SK-N-SH treated with all-trans-retinoic acid at 6 μM for 48 hours (cell line): ENCODE measurements at regions not wholly inside any gene's neighbourhood (a gene's known extent, or its start where the extent isn't known, plus 50 kb on each side); places are given as distances from the start of the nearest gene placed in this dataset.

Experiments
- ATAC-seq: fragments of 200-7000 bp; cut with Tn5 transposase; 3 replicates; pipeline ENCODE4 v1.9.1; 2020; ENCODE audit warnings: mild to moderate bottlenecking, moderate library complexity
- ARNTL ChIP-seq: fragments of 450-650 bp; formaldehyde crosslinking; IDR thresholded peaks from 2 replicates; pipeline ENCODE4 v1.5.0; 2020; ENCODE audit warnings: low read depth, mild to moderate bottlenecking, moderate library complexity, borderline replicate concordance
- BACH2 ChIP-seq: fragments of 250-450 bp; sonication (Bioruptor Pico); IDR thresholded peaks from 2 replicates; pipeline ENCODE4 v1.9.0; 2021; ENCODE audit warnings: mild to moderate bottlenecking, borderline replicate concordance
- CSDC2 ChIP-seq: fragments of 250-450 bp; sonication (Bioruptor Pico); IDR thresholded peaks from 2 replicates; pipeline ENCODE4 v1.5.0; 2020; ENCODE audit warnings: mild to moderate bottlenecking, moderate library complexity
- CSRNP3 ChIP-seq: fragments of 250-450 bp; sonication (Bioruptor Pico); IDR thresholded peaks from 2 replicates; pipeline ENCODE4 v1.5.1; 2021; ENCODE audit warnings: mild to moderate bottlenecking, moderate library complexity
- ESRRG ChIP-seq: fragments of 250-450 bp; sonication (Bioruptor Pico); IDR thresholded peaks from 2 replicates; pipeline ENCODE4 v1.6.1; 2021; ENCODE audit warnings: mild to moderate bottlenecking
- GLIS3 ChIP-seq: fragments of 250-450 bp; sonication (Bioruptor Pico); IDR thresholded peaks from 2 replicates; pipeline ENCODE4 v1.5.0; 2020; ENCODE audit warnings: mild to moderate bottlenecking, moderate library complexity
- ISL1 ChIP-seq: fragments of 250-450 bp; sonication (Bioruptor Pico); IDR thresholded peaks from 2 replicates; pipeline ENCODE4 v2.1.2; 2022; ENCODE audit warnings: mild to moderate bottlenecking, moderate library complexity
- OSR1 ChIP-seq: fragments of 250-450 bp; sonication (Bioruptor Pico); IDR thresholded peaks from 2 replicates; pipeline ENCODE4 v1.8.0; 2022; ENCODE audit warnings: moderate library complexity, mild to moderate bottlenecking, inconsistent platforms
- PPARA ChIP-seq: fragments of 250-450 bp; sonication (Bioruptor Pico); IDR thresholded peaks from 2 replicates; pipeline ENCODE4 v1.5.0; 2020; ENCODE audit warnings: mild to moderate bottlenecking, borderline replicate concordance
- RARB ChIP-seq: fragments of 250-450 bp; sonication (Bioruptor Pico); IDR thresholded peaks from 2 replicates; pipeline ENCODE4 v1.8.0; 2021; ENCODE audit warnings: mild to moderate bottlenecking, moderate library complexity
- SNAI2 ChIP-seq: fragments of 250-450 bp; sonication (Bioruptor Pico); IDR thresholded peaks from 2 replicates; pipeline ENCODE4 v1.5.0; 2020; ENCODE audit warnings: mild to moderate bottlenecking, moderate library complexity
- TCF4 ChIP-seq: fragments of 250-450 bp; sonication (Bioruptor Pico); IDR thresholded peaks from 2 replicates; pipeline ENCODE4 v1.8.0; 2021; ENCODE audit warnings: mild to moderate bottlenecking, moderate library complexity, borderline replicate concordance
- TOX ChIP-seq: fragments of 250-450 bp; sonication (Bioruptor Pico); IDR thresholded peaks from 2 replicates; pipeline ENCODE4 v1.8.0; 2021; ENCODE audit warnings: mild to moderate bottlenecking, moderate library complexity, borderline replicate concordance
- ZC3H10 ChIP-seq: fragments of 250-450 bp; sonication (Bioruptor Pico); IDR thresholded peaks from 2 replicates; pipeline ENCODE4 v1.5.1; 2021; ENCODE audit warnings: mild to moderate bottlenecking, moderate library complexity
- ZFP3 ChIP-seq: fragments of 250-450 bp; sonication (Bioruptor Pico); IDR thresholded peaks from 2 replicates; pipeline ENCODE4 v1.5.0; 2020; ENCODE audit warnings: mild to moderate bottlenecking, moderate library complexity
- ZFP30 ChIP-seq: fragments of 450-650 bp; formaldehyde crosslinking; IDR thresholded peaks from 2 replicates; pipeline ENCODE4 v1.5.0; 2022; ENCODE audit warnings: mild to moderate bottlenecking, moderate library complexity
- ZNF565 ChIP-seq: fragments of 450-650 bp; formaldehyde crosslinking; conservative IDR thresholded peaks from 2 replicates; pipeline ENCODE4 v1.5.0; 2020; ENCODE audit warnings: low read depth, mild to moderate bottlenecking, moderate library complexity
- ZNF70 ChIP-seq: fragments of 450-650 bp; formaldehyde crosslinking; IDR thresholded peaks from 2 replicates; pipeline ENCODE4 v1.5.0; 2020; ENCODE audit warnings: mild to moderate bottlenecking, moderate library complexity
- ZNF8 ChIP-seq: fragments of 450-650 bp; formaldehyde crosslinking; IDR thresholded peaks from 2 replicates; pipeline ENCODE4 v1.5.0; 2020; ENCODE audit warnings: mild to moderate bottlenecking, moderate library complexity
- TF ChIP-seq, protein P1 (sequence below): fragments of 250-450 bp; sonication (Bioruptor Pico); IDR thresholded peaks from 2 replicates; pipeline ENCODE4 v1.5.1; 2020; ENCODE audit warnings: low read depth, mild to moderate bottlenecking, moderate library complexity
- TF ChIP-seq, protein P2 (sequence below): fragments of 250-450 bp; sonication (Bioruptor Pico); IDR thresholded peaks from 2 replicates; pipeline ENCODE4 v1.8.0; 2020; ENCODE audit warnings: mild to moderate bottlenecking, moderate library complexity, borderline replicate concordance
- TF ChIP-seq, protein P3 (sequence below): fragments of 250-450 bp; sonication (Bioruptor Pico); IDR thresholded peaks from 2 replicates; pipeline ENCODE4 v1.5.0; 2020; ENCODE audit warnings: mild to moderate bottlenecking, moderate library complexity
- TF ChIP-seq, protein P4 (sequence below): fragments of 250-450 bp; sonication (Bioruptor Pico); IDR thresholded peaks from 2 replicates; pipeline ENCODE4 v1.8.0; 2021; ENCODE audit warnings: low read depth, mild to moderate bottlenecking, moderate library complexity, borderline replicate concordance

GRCh38 chr3:78087134-78087533 lies 1047.2 kb downstream of the ROBO2 start:
- TF ChIP-seq CSRNP3 (CRISPR knock-in tag) (no peak), TOX (no peak), SNAI2 (CRISPR knock-in tag) (no peak), ZFP3 (CRISPR knock-in tag) (no peak), GLIS3 (CRISPR knock-in tag) (no peak), ESRRG (CRISPR knock-in tag) (no peak), OSR1 (CRISPR knock-in tag) (no peak), TCF4 (CRISPR knock-in tag) (no peak), ARNTL (CRISPR knock-in tag) (no peak), ZNF70 (CRISPR knock-in tag) (no peak), ZFP30 (CRISPR knock-in tag) (no peak), ISL1 (CRISPR knock-in tag) (no peak), ZC3H10 (no peak), BACH2 (CRISPR knock-in tag) (no peak), ZNF565 (CRISPR knock-in tag) (no peak), RARB (CRISPR knock-in tag) (no peak), CSDC2 (CRISPR knock-in tag) (no peak)
- TF ChIP-seq, protein P1, sequence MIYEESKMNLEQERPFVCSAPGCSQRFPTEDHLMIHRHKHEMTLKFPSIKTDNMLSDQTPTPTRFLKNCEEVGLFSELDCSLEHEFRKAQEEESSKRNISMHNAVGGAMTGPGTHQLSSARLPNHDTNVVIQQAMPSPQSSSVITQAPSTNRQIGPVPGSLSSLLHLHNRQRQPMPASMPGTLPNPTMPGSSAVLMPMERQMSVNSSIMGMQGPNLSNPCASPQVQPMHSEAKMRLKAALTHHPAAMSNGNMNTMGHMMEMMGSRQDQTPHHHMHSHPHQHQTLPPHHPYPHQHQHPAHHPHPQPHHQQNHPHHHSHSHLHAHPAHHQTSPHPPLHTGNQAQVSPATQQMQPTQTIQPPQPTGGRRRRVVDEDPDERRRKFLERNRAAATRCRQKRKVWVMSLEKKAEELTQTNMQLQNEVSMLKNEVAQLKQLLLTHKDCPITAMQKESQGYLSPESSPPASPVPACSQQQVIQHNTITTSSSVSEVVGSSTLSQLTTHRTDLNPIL (CRISPR knock-in tag), result no peak
- TF ChIP-seq, protein P2, sequence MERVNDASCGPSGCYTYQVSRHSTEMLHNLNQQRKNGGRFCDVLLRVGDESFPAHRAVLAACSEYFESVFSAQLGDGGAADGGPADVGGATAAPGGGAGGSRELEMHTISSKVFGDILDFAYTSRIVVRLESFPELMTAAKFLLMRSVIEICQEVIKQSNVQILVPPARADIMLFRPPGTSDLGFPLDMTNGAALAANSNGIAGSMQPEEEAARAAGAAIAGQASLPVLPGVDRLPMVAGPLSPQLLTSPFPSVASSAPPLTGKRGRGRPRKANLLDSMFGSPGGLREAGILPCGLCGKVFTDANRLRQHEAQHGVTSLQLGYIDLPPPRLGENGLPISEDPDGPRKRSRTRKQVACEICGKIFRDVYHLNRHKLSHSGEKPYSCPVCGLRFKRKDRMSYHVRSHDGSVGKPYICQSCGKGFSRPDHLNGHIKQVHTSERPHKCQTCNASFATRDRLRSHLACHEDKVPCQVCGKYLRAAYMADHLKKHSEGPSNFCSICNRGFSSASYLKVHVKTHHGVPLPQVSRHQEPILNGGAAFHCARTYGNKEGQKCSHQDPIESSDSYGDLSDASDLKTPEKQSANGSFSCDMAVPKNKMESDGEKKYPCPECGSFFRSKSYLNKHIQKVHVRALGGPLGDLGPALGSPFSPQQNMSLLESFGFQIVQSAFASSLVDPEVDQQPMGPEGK, result no peak
- TF ChIP-seq, protein P3, sequence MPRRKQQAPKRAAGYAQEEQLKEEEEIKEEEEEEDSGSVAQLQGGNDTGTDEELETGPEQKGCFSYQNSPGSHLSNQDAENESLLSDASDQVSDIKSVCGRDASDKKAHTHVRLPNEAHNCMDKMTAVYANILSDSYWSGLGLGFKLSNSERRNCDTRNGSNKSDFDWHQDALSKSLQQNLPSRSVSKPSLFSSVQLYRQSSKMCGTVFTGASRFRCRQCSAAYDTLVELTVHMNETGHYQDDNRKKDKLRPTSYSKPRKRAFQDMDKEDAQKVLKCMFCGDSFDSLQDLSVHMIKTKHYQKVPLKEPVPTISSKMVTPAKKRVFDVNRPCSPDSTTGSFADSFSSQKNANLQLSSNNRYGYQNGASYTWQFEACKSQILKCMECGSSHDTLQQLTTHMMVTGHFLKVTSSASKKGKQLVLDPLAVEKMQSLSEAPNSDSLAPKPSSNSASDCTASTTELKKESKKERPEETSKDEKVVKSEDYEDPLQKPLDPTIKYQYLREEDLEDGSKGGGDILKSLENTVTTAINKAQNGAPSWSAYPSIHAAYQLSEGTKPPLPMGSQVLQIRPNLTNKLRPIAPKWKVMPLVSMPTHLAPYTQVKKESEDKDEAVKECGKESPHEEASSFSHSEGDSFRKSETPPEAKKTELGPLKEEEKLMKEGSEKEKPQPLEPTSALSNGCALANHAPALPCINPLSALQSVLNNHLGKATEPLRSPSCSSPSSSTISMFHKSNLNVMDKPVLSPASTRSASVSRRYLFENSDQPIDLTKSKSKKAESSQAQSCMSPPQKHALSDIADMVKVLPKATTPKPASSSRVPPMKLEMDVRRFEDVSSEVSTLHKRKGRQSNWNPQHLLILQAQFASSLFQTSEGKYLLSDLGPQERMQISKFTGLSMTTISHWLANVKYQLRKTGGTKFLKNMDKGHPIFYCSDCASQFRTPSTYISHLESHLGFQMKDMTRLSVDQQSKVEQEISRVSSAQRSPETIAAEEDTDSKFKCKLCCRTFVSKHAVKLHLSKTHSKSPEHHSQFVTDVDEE (CRISPR knock-in tag), result no peak
- no peak for ATAC-seq

DNA sequence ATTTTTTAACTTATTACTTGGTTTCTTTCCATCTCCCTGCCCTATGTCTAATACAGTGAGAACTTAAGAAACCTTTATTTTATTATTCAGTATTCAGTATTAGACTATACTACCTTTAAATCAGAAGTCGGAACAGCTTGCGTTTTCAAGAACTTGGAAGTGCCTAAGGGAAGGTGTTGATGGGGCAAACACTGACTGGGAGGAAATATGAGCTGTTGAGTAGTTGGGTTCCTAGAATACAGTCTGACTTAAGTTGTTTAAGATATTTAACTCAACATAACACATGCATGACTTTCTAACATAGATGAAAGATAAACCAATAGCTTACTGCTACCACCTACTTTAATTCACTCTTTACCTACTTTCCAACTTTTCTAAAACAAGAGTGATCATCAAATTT lies 1048.1 kb downstream of the ROBO2 start:
- no peak for ATAC-seq
- TF ChIP-seq CSRNP3 (CRISPR knock-in tag), result no peak
- TF ChIP-seq, protein P4, sequence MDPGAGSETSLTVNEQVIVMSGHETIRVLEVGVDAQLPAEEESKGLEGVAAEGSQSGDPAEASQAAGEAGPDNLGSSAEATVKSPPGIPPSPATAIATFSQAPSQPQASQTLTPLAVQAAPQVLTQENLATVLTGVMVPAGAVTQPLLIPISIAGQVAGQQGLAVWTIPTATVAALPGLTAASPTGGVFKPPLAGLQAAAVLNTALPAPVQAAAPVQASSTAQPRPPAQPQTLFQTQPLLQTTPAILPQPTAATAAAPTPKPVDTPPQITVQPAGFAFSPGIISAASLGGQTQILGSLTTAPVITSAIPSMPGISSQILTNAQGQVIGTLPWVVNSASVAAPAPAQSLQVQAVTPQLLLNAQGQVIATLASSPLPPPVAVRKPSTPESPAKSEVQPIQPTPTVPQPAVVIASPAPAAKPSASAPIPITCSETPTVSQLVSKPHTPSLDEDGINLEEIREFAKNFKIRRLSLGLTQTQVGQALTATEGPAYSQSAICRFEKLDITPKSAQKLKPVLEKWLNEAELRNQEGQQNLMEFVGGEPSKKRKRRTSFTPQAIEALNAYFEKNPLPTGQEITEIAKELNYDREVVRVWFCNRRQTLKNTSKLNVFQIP, result no peak
- TF ChIP-seq ARNTL (CRISPR knock-in tag), result no peak
- TF ChIP-seq, protein P1 (CRISPR knock-in tag), result no peak
- TF ChIP-seq ZNF8, result no peak
- no peak for TF ChIP-seq RARB (CRISPR knock-in tag)
- no peak for TF ChIP-seq BACH2 (CRISPR knock-in tag)
- no peak for TF ChIP-seq CSDC2 (CRISPR knock-in tag)
- TF ChIP-seq ISL1 (CRISPR knock-in tag), result no peak
- TF ChIP-seq ESRRG (CRISPR knock-in tag), result no peak
- TF ChIP-seq SNAI2 (CRISPR knock-in tag), result no peak
- no peak for TF ChIP-seq ZNF565 (CRISPR knock-in tag)
- TF ChIP-seq GLIS3 (CRISPR knock-in tag), result no peak
- TF ChIP-seq PPARA (CRISPR knock-in tag), result no peak
- TF ChIP-seq, all 23 proteins: peak for 0
